ENCODE measurements at regions not wholly inside any gene's neighbourhood (a gene's known extent, or its start where the extent isn't known, plus 50 kb on each side); places are given as distances from the start of the nearest gene placed in this dataset.

DNA sequence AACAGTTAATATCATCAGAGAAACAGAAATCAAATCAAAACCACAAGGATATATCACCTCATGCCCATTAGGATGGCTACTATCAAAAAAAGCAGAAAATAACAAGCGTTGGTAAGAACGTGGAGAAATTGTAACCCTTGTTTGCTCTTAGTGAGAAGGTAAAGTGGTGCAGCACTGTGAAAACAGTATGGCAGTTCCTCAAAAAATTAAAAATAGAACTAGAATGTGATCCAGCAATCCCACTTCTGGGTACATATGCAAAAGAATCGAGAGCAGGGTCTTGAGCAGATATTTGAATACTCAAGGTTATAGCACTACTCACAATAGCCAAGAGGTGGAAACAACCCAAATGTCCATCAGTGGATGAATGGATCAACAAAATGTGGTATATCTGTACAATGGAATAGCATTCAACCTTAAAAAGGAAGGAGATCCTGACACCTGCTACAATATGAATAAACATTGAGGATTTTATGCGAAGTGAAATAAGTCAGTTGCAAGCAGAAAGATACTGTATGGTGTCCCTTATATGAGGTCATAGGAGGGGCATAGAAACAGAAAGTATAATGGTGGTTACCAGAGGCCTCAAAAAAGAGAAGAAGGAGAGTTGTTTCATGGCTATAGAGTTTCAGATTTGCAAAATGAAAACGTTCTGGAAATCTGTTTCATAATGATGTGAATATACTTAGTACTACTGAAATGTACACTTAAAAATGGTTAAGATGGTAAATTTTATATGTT lies 131.0 kb upstream of the EEA1 start:
- no peak for DNase-seq (ENCODE audit: low read depth, low spot score)
- TF ChIP-seq, protein P1, sequence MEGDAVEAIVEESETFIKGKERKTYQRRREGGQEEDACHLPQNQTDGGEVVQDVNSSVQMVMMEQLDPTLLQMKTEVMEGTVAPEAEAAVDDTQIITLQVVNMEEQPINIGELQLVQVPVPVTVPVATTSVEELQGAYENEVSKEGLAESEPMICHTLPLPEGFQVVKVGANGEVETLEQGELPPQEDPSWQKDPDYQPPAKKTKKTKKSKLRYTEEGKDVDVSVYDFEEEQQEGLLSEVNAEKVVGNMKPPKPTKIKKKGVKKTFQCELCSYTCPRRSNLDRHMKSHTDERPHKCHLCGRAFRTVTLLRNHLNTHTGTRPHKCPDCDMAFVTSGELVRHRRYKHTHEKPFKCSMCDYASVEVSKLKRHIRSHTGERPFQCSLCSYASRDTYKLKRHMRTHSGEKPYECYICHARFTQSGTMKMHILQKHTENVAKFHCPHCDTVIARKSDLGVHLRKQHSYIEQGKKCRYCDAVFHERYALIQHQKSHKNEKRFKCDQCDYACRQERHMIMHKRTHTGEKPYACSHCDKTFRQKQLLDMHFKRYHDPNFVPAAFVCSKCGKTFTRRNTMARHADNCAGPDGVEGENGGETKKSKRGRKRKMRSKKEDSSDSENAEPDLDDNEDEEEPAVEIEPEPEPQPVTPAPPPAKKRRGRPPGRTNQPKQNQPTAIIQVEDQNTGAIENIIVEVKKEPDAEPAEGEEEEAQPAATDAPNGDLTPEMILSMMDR (IDR thresholded peaks at IDR 0.05; ENCODE audit: low read depth, low read length), result no peak
- H3K4me3 ChIP-seq (ENCODE audit: low read depth, low read length), result no peak overlapping the region
- in situ Hi-C loops (cut with HindIII; ENCODE audit: low sequenced_read_pairs), result no loop called here

- DNase-seq (ENCODE audit: low read depth, low spot score), result peak; percentile 84
- H3K4me3 ChIP-seq (ENCODE audit: low read depth, low read length), result no peak overlapping the region
Measured at GRCh38 chr12:93060666-93061472, 131.8 kb upstream of the EEA1 start.

GRCh38 chr12:93061473-93062419 lies 132.7 kb upstream of the EEA1 start:
- no peak overlapping the region for H3K4me3 ChIP-seq (ENCODE audit: low read depth, low read length)
- TF ChIP-seq, protein P1 (IDR thresholded peaks at IDR 0.05; ENCODE audit: low read depth, low read length), result no peak
- in situ Hi-C loops (cut with HindIII; ENCODE audit: low sequenced_read_pairs), result no loop called here
- no peak for DNase-seq (ENCODE audit: low read depth, low spot score)

More at GRCh38 chr12:93060666-93061472, 131.8 kb upstream of the EEA1 start:
- in situ Hi-C loops (cut with HindIII; ENCODE audit: low sequenced_read_pairs), result no loop called here
- TF ChIP-seq, protein P1 (IDR thresholded peaks at IDR 0.05; ENCODE audit: low read depth, low read length), result no peak

DNA sequence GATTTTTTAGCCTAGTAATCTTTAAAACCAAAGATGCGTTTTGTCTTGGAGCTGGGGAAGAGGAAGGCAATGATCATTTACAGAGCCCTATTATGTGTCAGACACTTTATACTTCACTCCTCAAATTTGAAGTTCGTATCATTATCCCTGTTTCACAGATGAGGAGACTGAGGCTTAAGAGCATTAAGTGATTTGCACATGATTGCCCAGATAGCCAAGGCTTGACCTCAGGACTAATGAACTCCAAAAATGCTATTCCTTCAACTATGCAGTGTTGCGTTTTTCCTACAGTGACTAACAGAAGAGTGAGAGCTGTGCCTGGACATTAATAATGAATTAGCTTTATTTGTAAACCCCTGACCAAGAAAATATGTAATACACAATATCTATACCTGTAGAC lies 136.8 kb upstream of the EEA1 start:
- DNase-seq (ENCODE audit: low read depth, low spot score), result no peak
- TF ChIP-seq, protein P1 (IDR thresholded peaks at IDR 0.05; ENCODE audit: low read depth, low read length), result no peak
- H3K4me3 ChIP-seq (ENCODE audit: low read depth, low read length), result no peak overlapping the region
- in situ Hi-C loops (cut with HindIII; ENCODE audit: low sequenced_read_pairs), result no loop called here

- TF ChIP-seq, protein P1 (IDR thresholded peaks at IDR 0.05; ENCODE audit: low read depth, low read length), result no peak
- no peak for DNase-seq (ENCODE audit: low read depth, low spot score)
- in situ Hi-C loops (cut with HindIII; ENCODE audit: low sequenced_read_pairs), result no loop called here
- H3K4me3 ChIP-seq (ENCODE audit: low read depth, low read length), result no peak overlapping the region
Measured at GRCh38 chr12:93072340-93072739, 143.2 kb upstream of the EEA1 start.

DNA sequence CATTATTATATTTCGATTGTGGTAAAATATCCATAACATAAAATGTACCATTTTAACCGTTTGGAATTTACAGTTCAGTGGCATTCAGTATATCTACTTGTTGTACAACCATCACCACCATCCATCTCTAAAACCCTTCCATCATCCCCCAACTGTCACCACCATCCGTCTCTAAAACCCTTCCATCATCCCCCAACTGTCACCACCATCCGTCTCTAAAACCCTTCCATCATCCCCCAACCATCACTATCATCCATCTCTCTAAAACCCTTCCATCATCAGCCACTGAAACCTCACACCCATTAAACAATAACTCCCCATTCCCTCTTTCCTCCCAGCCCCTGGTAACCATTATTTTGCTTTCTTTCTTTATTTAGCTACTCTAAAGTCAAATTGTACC lies 144.2 kb upstream of the EEA1 start:
- DNase-seq (ENCODE audit: low read depth, low spot score), result no peak
- in situ Hi-C loops (cut with HindIII; ENCODE audit: low sequenced_read_pairs), result no loop called here
- TF ChIP-seq, protein P1 (IDR thresholded peaks at IDR 0.05; ENCODE audit: low read depth, low read length), result no peak
- no peak overlapping the region for H3K4me3 ChIP-seq (ENCODE audit: low read depth, low read length)
